ENCODE measurements at regions not wholly inside any gene's neighbourhood (a gene's known extent, or its start where the extent isn't known, plus 50 kb on each side); places are given as distances from the start of the nearest gene placed in this dataset.

DNA sequence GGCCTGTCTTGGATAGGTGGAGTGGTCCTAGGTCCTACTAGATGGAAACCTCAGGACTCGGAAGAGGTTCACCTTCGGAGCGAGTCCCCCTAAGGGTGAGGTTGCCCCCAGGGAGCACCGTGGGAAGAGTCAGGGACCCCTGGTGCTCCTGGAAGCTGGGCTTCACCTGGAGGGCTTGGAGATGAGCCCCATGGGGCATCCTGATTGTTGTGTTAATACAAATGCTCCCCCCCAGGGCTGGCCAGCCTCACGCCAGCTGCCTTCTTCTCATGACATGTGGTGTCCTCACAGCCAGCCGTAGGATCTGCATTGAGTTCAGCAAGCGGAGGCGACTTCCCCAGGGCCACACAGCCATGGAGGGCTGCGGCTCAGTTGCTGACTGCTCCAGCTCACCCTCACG, 1487.5 kb downstream of the BRD1 start:
- no peak overlapping the region for H3K4me3 ChIP-seq (replicated peaks in 1 of 3; ENCODE audit: insufficient read depth in 1 of 3, low read depth in 2 of 3, low read length in 3 of 3)
- H4K20me1 ChIP-seq (ENCODE audit: insufficient read depth, low read length) = no peaks in the 10 kb centered on the region
- TF ChIP-seq ZNF781 (CRISPR knock-in tag; IDR thresholded peaks at IDR 0.05; ENCODE audit: borderline replicate concordance, not compliant biosample characterization) = no peak
- no peak for TF ChIP-seq NKX3-1 (CRISPR knock-in tag; IDR thresholded peaks at IDR 0.05)
- TF ChIP-seq, protein P1, sequence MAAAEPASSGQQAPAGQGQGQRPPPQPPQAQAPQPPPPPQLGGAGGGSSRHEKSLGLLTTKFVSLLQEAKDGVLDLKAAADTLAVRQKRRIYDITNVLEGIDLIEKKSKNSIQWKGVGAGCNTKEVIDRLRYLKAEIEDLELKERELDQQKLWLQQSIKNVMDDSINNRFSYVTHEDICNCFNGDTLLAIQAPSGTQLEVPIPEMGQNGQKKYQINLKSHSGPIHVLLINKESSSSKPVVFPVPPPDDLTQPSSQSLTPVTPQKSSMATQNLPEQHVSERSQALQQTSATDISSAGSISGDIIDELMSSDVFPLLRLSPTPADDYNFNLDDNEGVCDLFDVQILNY (CRISPR knock-in tag; conservative IDR thresholded peaks at IDR 0.05) = no peak
- TF ChIP-seq PAWR (CRISPR knock-in tag; IDR thresholded peaks at IDR 0.05; ENCODE audit: borderline replicate concordance) = no peak
- TF ChIP-seq, protein P2, sequence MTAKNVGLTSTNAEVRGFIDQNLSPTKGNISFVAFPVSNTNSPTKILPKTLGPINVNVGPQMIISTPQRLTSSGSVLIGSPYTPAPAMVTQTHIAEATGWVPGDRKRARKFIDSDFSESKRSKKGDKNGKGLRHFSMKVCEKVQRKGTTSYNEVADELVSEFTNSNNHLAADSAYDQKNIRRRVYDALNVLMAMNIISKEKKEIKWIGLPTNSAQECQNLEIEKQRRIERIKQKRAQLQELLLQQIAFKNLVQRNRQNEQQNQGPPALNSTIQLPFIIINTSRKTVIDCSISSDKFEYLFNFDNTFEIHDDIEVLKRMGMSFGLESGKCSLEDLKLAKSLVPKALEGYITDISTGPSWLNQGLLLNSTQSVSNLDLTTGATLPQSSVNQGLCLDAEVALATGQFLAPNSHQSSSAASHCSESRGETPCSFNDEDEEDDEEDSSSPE (CRISPR knock-in tag; IDR thresholded peaks at IDR 0.05) = no peak
- no peaks in the 10 kb centered on the region for H3K4me1 ChIP-seq (ENCODE audit: insufficient read depth, low read length)
- no peak overlapping the region for H3K27ac ChIP-seq (ENCODE audit: extremely low read length, insufficient read depth, low read length)
- DNase-seq (ENCODE audit: low spot score) = no peak
- no peak overlapping the region for H3K4me2 ChIP-seq (ENCODE audit: low read depth, low read length)
- H3K9me3 ChIP-seq (ENCODE audit: low read length) = no peaks in the 10 kb centered on the region
- POLR2A ChIA-PET = no interaction called here
- in situ Hi-C loops (cut with HindIII; ENCODE audit: extremely low pct_ligation_motif_present, low pct_unique_long_range_greater_than_20kb) (no loop called here), intact Hi-C loops (cut with micrococcal nuclease; ENCODE audit: unreplicated experiment) (no loop called here)
- no peak for ATAC-seq
- no peaks in the 10 kb centered on the region for H3K36me3 ChIP-seq (replicated peaks in 1 of 2; ENCODE audit: control insufficient read depth in 1 of 2, insufficient read depth in 2 of 2, low read length in 2 of 2)
- H3K27me3 ChIP-seq (ENCODE audit: control insufficient read depth in 1 of 2, insufficient read depth in 2 of 2, low read length in 2 of 2) = peaks cover 8 to 68% of the 10 kb centered on the region in 2 experiments; a peak in 3 of 5 replicates
- H3K9ac ChIP-seq (ENCODE audit: insufficient read depth, low read depth, low read length) = no peak overlapping the region
- H2AFZ ChIP-seq (ENCODE audit: low read length) = no peak overlapping the region
- no peaks in the 10 kb centered on the region for H3K79me2 ChIP-seq (ENCODE audit: insufficient read depth, low read length)
- WGBS (ENCODE audit: low lambda C conversion rate) = 19% methylated on average over 6 of the region's 10 CpGs
- BruUV-seq (replicated peaks) = no TSS peak
- FAIRE-seq = no peak
- CTCF ChIA-PET (ENCODE audit: low intra/inter-chr PET ratio, low total read pairs) = no interaction called here

Data from HepG2 (cell line).